PC-3 (cell line): ENCODE measurements at regions not wholly inside any gene's neighbourhood (a gene's known extent, or its start where the extent isn't known, plus 50 kb on each side); places are given as distances from the start of the nearest gene placed in this dataset.

ENCODE experiments used
- ATAC-seq: fragments of 200-7000 bp; cut with Tn5 transposase; 2 replicates; pipeline ENCODE4 v1.9.1; 2020; ENCODE audit warnings: mild to moderate bottlenecking, moderate library complexity
- BruUV-seq: library from RNA; stranded (reverse); fragments of 400-500 nt; replicated peaks from 2 replicates; lab custom pipeline; 2021; lab: Mats Ljungman, UMichigan
- CTCF ChIA-PET: fragments of 300-600 bp; sonication (Branson Sonifier 250); formaldehyde crosslinking; loops from one replicate; lab custom pipeline; 2022; ENCODE audit warnings: antibody characterized with exemption; lab: Charles Lee
- POLR2A ChIA-PET: fragments of 300-600 bp; sonication (Branson Sonifier 250); formaldehyde crosslinking; loops from one replicate; lab custom pipeline; 2022; ENCODE audit warnings: antibody characterized with exemption; ENCODE audit not compliant: unreplicated experiment; lab: Charles Lee
- DNase-seq: peaks from one replicate; pipeline ENCODE4 v3.0.0-alpha.2; 2015
- H2AFZ ChIP-seq: fragments of 300-600 bp; sonication (generic); 2 replicates; pipeline ENCODE4 v1.6.0; 2016; ENCODE audit warnings: antibody characterized with exemption, low read length
- H3F3A ChIP-seq: fragments of 300-600 bp; sonication (generic); one replicate; pipeline ENCODE4 v1.6.0; 2017; ENCODE audit warnings: antibody characterized with exemption, low read length, control low read depth, mild to moderate bottlenecking; ENCODE audit not compliant: unreplicated experiment
- H3K27ac ChIP-seq: fragments of 300-600 bp; sonication (generic); 2 replicates; pipeline ENCODE4 v1.5.1; 2016; ENCODE audit warnings: mild to moderate bottlenecking, low read length
- H3K27me3 ChIP-seq: fragments of 300-600 bp; sonication (generic); 2 replicates; pipeline ENCODE4 v1.6.1; 2016; ENCODE audit warnings: low read length, mixed read lengths
- H3K36me3 ChIP-seq: fragments of 300-600 bp; sonication (generic); 2 replicates; pipeline ENCODE4 v1.6.1; 2016; ENCODE audit warnings: low read depth, mixed run types, low read length, mixed read lengths
- H3K4me1 ChIP-seq: fragments of 300-600 bp; sonication (generic); 2 replicates; pipeline ENCODE4 v1.5.1; 2016; ENCODE audit warnings: low read length; ENCODE audit not compliant: insufficient read depth
- H3K4me2 ChIP-seq: fragments of 300-600 bp; sonication (generic); 2 replicates; pipeline ENCODE4 v1.6.0; 2016; ENCODE audit warnings: low read length
- H3K4me3 ChIP-seq: fragments of 300-600 bp; sonication (generic); 2 replicates; pipeline ENCODE4 v1.5.1; 2016; ENCODE audit warnings: mild to moderate bottlenecking, low read length, mixed read lengths
- H3K79me2 ChIP-seq: fragments of 300-600 bp; sonication (generic); 2 replicates; pipeline ENCODE4 v1.6.1; 2017; ENCODE audit warnings: low read length, mixed read lengths
- H3K9ac ChIP-seq: fragments of 300-600 bp; sonication (generic); 2 replicates; pipeline ENCODE4 v1.6.0; 2016; ENCODE audit warnings: mild to moderate bottlenecking, low read length
- H3K9me2 ChIP-seq: fragments of 300-600 bp; sonication (generic); replicated peaks from 2 replicates; pipeline ENCODE4 v1.6.1; 2016; ENCODE audit warnings: mixed run types, low read length, mixed read lengths
- H3K9me3 ChIP-seq: fragments of 300-600 bp; sonication (generic); 2 replicates; pipeline ENCODE4 v1.6.1; 2016; ENCODE audit warnings: low read length, mixed read lengths
- H4K20me1 ChIP-seq: fragments of 300-600 bp; sonication (generic); 2 replicates; pipeline ENCODE4 v1.6.1; 2016; ENCODE audit warnings: low read length, mixed read lengths
- EZH2 ChIP-seq: fragments of 300-600 bp; sonication (generic); IDR thresholded peaks from one replicate; pipeline ENCODE4 v1.6.1; 2017; ENCODE audit warnings: antibody characterized with exemption, mild to moderate bottlenecking, low read length; ENCODE audit not compliant: unreplicated experiment
- EZH2phosphoT487 ChIP-seq: fragments of 300-600 bp; sonication (generic); IDR thresholded peaks from 2 replicates; pipeline ENCODE4 v1.6.1; 2018; ENCODE audit warnings: mild to moderate bottlenecking, antibody characterized with exemption, low read length, borderline replicate concordance
- intact Hi-C: fragments of 100-400 bp; cut with micrococcal nuclease; formaldehyde crosslinking; loops from 2 replicates; pipeline ENCODE4 v1.9.0; 2023
- TF ChIP-seq, protein P1 (sequence below): fragments of 300-600 bp; sonication (generic); conservative IDR thresholded peaks from 2 replicates; pipeline ENCODE4 v1.5.1; 2017; ENCODE audit warnings: antibody characterized with exemption, low read depth, mild to moderate bottlenecking, low read length

DNA sequence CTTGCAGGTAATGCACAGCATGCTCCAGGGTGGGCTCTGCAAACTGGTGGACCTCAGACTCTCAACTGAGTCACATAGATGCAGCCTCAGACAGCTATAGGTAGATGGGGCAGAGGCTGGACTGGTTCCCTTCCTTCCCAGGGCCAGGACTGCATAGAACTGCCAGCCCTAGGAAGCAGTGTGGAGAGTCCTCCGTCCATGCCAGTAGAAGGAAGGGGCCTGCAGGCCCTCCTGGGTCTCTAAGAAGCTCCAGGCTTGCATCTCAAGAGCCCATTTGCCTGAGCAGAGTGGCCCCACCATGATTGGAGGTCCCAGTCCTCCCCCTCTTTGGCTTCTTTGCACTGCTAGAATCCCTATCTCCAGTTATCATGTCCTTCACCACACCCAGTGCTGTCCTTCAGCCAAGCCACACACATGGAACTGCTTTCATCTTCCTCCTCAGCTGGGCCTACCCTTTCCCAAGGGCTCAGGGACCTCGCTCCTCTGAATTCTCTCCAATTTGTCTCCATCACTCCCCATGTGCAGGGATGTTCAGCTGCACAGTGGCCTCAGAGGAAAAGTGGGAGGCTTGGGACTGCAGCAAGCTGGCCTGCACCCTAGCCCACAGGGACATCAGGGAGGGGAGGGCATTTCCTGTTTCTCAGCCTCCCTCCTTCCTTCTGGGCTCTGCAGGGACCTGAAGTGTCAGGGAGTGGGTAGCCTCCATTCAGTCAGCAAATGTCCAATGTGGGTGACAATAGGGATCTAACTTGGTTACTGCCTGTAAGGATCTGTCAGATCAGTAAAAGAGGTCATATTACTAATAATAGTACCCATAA is 146.0 kb downstream of the PJA1 start:
- Histone ChIP-seq H3K27me3 (no peaks in the 10 kb centered on the region), H3K27ac (no peak overlapping the region), H3K4me1 (peaks cover 2% of the 10 kb centered on the region), H3K4me2 (no peak overlapping the region), H2AFZ (no peak overlapping the region), H3K36me3 (no peaks in the 10 kb centered on the region), H3K4me3 (no peak overlapping the region), H3K79me2 (no peaks in the 10 kb centered on the region), H4K20me1 (no peaks in the 10 kb centered on the region), H3K9ac (no peak overlapping the region), H3F3A (no peaks in the 10 kb centered on the region), H3K9me3 (no peaks in the 10 kb centered on the region), H3K9me2 (no peaks in the 10 kb centered on the region)
- no TSS peak for BruUV-seq
- DNase-seq (no peak), ATAC-seq (no peak)
- intact Hi-C loops: no loop called here
- TF ChIP-seq, protein P1, sequence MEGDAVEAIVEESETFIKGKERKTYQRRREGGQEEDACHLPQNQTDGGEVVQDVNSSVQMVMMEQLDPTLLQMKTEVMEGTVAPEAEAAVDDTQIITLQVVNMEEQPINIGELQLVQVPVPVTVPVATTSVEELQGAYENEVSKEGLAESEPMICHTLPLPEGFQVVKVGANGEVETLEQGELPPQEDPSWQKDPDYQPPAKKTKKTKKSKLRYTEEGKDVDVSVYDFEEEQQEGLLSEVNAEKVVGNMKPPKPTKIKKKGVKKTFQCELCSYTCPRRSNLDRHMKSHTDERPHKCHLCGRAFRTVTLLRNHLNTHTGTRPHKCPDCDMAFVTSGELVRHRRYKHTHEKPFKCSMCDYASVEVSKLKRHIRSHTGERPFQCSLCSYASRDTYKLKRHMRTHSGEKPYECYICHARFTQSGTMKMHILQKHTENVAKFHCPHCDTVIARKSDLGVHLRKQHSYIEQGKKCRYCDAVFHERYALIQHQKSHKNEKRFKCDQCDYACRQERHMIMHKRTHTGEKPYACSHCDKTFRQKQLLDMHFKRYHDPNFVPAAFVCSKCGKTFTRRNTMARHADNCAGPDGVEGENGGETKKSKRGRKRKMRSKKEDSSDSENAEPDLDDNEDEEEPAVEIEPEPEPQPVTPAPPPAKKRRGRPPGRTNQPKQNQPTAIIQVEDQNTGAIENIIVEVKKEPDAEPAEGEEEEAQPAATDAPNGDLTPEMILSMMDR: no peak
- TF ChIP-seq EZH2 (no peak), EZH2phosphoT487 (no peak)
- ChIA-PET CTCF (no interaction called here), POLR2A (no interaction called here)

DNA sequence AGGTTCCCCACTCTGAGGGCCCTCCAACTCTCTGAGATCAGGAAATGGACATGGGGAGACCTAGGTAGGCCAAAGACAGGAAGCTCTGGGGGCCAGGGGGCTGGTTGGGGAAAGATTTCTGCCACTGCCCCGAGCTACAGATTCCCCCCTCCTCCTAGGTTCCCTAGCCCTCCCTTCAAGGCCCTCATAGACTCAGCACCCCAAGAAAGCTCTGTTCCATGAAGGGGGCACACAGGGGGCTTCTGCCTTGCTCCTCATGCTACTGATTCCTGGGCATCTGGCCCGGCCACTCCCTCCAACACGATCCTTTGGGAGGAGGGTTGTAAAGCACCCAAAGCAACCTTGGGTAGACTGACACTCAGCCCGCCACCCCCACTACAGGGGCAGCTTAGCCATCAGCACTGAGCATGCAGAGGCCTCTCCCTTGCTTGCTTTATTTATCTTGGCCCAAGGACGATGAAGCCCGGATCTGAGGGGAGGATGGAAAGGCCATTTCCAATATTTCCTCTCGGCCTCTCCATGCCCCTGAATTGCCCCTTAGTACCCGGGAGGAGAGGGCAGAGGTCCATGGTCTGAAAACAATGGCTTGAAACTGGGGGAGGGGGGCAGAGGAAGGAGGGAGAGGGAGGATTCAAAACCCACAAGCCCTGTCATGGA is 146.7 kb downstream of the PJA1 start:
- no peaks in the 10 kb centered on the region for H3K4me1 ChIP-seq
- ATAC-seq: no peak
- no peaks in the 10 kb centered on the region for H3K79me2 ChIP-seq
- intact Hi-C loops: no loop called here
- POLR2A ChIA-PET: no interaction called here
- BruUV-seq: no TSS peak
- H3K27ac ChIP-seq: no peak overlapping the region
- no peak overlapping the region for H2AFZ ChIP-seq
- no peaks in the 10 kb centered on the region for H3K36me3 ChIP-seq
- H3K4me2 ChIP-seq: no peak overlapping the region
- CTCF ChIA-PET: no interaction called here
- TF ChIP-seq EZH2phosphoT487: no peak
- no peak for TF ChIP-seq EZH2
- TF ChIP-seq, protein P1: no peak
- no peaks in the 10 kb centered on the region for H3K27me3 ChIP-seq
- no peak overlapping the region for H3K4me3 ChIP-seq
- DNase-seq: no peak
- no peak overlapping the region for H3K9ac ChIP-seq
- no peaks in the 10 kb centered on the region for H4K20me1 ChIP-seq
- no peaks in the 10 kb centered on the region for H3F3A ChIP-seq
- H3K9me3 ChIP-seq: no peaks in the 10 kb centered on the region
- no peaks in the 10 kb centered on the region for H3K9me2 ChIP-seq
